HepG2 (cell line): ENCODE measurements at regions not wholly inside any gene's neighbourhood (a gene's known extent, or its start where the extent isn't known, plus 50 kb on each side); places are given as distances from the start of the nearest gene placed in this dataset.

Experiments used
- ATAC-seq: fragments of 200-7000 bp; cut with Tn5 transposase; 3 replicates; pipeline ENCODE4 v1.9.1; 2020; ENCODE audit warnings: mild to moderate bottlenecking, moderate library complexity
- BruUV-seq: library from RNA; stranded (reverse); fragments of 400-500 nt; replicated peaks from 2 replicates; lab custom pipeline; 2021; lab: Mats Ljungman, UMichigan
- CTCF ChIA-PET: fragments of 300-600 bp; formaldehyde crosslinking; extraction: SDS; loops from one replicate; lab custom pipeline; 2021; ENCODE audit warnings: low total read pairs, inconsistent platforms, low intra/inter-chr PET ratio; lab: Yijun Ruan, JAX
- POLR2A ChIA-PET: fragments of 350-600 bp; sonication (Branson Sonifier 250); formaldehyde crosslinking; loops from one replicate; lab custom pipeline; 2020; ENCODE audit warnings: antibody characterized with exemption, inconsistent platforms; lab: Yijun Ruan, JAX
- DNase-seq: peaks from one replicate; pipeline ENCODE4 v3.0.0-alpha.2; 2015; ENCODE audit warnings: low spot score
- FAIRE-seq: peaks from 3 replicates; lab custom pipeline; 2011; peaks lifted over from hg19 to GRCh38; lab: Jason Lieb, UNC
- H2AFZ ChIP-seq: one replicate; pipeline ENCODE4 v1.6.1; 2011; ENCODE audit warnings: low read length, inconsistent platforms
- H3K27ac ChIP-seq: fragments of 300-600 bp; 3 replicates; pipeline ENCODE4 v1.8.0; 2011; ENCODE audit warnings: mixed run types, mild to moderate bottlenecking, mixed read lengths, low read length, inconsistent platforms; ENCODE audit not compliant: insufficient read depth; ENCODE audit errors: extremely low read length
- H3K27me3 ChIP-seq, 2 experiments: fragments of 200-600 bp in 1 of 2; 2 replicates in 1 of 2; 3 replicates in 1 of 2; pipeline versions ENCODE4 v1.6.0 to v1.8.0; 2011; ENCODE audit warnings: low read length in 2 of 2, mild to moderate bottlenecking in 2 of 2, moderate library complexity in 2 of 2, inconsistent platforms in 1 of 2; ENCODE audit not compliant: insufficient read depth in 2 of 2, control insufficient read depth in 1 of 2
- H3K36me3 ChIP-seq, 2 experiments: fragments of 200-600 bp in 1 of 2; replicated peaks in 1 of 2; 2 replicates in 1 of 2; 3 replicates in 1 of 2; pipeline versions ENCODE4 v1.5.1 to v1.8.0; 2011; ENCODE audit warnings: low read length in 2 of 2, inconsistent platforms in 1 of 2; ENCODE audit not compliant: insufficient read depth in 2 of 2, control insufficient read depth in 1 of 2
- H3K4me1 ChIP-seq: 2 replicates; pipeline ENCODE4 v1.5.1; 2012; ENCODE audit warnings: low read length, inconsistent platforms; ENCODE audit not compliant: insufficient read depth
- H3K4me2 ChIP-seq: 2 replicates; pipeline ENCODE4 v1.6.0; 2011; ENCODE audit warnings: low read depth, low read length, inconsistent platforms
- H3K4me3 ChIP-seq, 3 experiments: fragments of 200-600 bp in 1 of 3; sonication (generic), shearing (Covaris generic) in 1 of 3; replicated peaks in 1 of 3; 2 replicates each; pipeline ENCODE4 v1.5.1; 2011 to 2016; ENCODE audit warnings: low read length in 3 of 3, inconsistent platforms in 2 of 3, low read depth in 2 of 3, mild to moderate bottlenecking in 2 of 3, control low read depth in 1 of 3, mixed read lengths in 1 of 3; ENCODE audit not compliant: insufficient read depth in 1 of 3
- H3K79me2 ChIP-seq: one replicate; pipeline ENCODE4 v1.6.1; 2011; ENCODE audit warnings: low read length, inconsistent platforms; ENCODE audit not compliant: insufficient read depth
- H3K9ac ChIP-seq: 2 replicates; pipeline ENCODE4 v1.6.0; 2011; ENCODE audit warnings: mild to moderate bottlenecking, low read depth, low read length, inconsistent platforms; ENCODE audit not compliant: insufficient read depth
- H3K9me3 ChIP-seq: 2 replicates; pipeline ENCODE4 v1.5.1; 2012; ENCODE audit warnings: mild to moderate bottlenecking, low read length
- H4K20me1 ChIP-seq: 2 replicates; pipeline ENCODE4 v1.6.0; 2011; ENCODE audit warnings: inconsistent platforms, mild to moderate bottlenecking, low read length, moderate library complexity; ENCODE audit not compliant: insufficient read depth
- FOXP1 ChIP-seq, 2 experiments: fragments of 450-650 bp in 1 of 2; IDR thresholded peaks; 2 replicates each; pipeline ENCODE4 v1.6.1; 2017 to 2018; ENCODE audit warnings: antibody characterized with exemption in 1 of 2
- GATAD1 ChIP-seq: IDR thresholded peaks from 2 replicates; pipeline ENCODE4 v1.6.1; 2016; ENCODE audit warnings: missing genetic modification reagents, missing compliant biosample characterization
- KDM4B ChIP-seq: sonication (generic); formaldehyde crosslinking; IDR thresholded peaks from 2 replicates; pipeline ENCODE4 v1.4.0; 2020; ENCODE audit warnings: missing genetic modification reagents
- PLRG1 ChIP-seq: fragments of 450-650 bp; conservative IDR thresholded peaks from 2 replicates; pipeline ENCODE4 v1.6.1; 2016
- SMYD3 ChIP-seq: sonication (generic); formaldehyde crosslinking; IDR thresholded peaks from 2 replicates; pipeline ENCODE4 v1.8.1; 2023; ENCODE audit warnings: mild to moderate bottlenecking, missing genetic modification reagents
- SSRP1 ChIP-seq: IDR thresholded peaks from 2 replicates; pipeline ENCODE4 v1.6.1; 2016; ENCODE audit warnings: control low read depth
- ZKSCAN5 ChIP-seq: sonication (generic); formaldehyde crosslinking; IDR thresholded peaks from 2 replicates; pipeline ENCODE4 v1.5.1; 2020; ENCODE audit warnings: mild to moderate bottlenecking, missing genetic modification reagents
- ZNF143 ChIP-seq: sonication (generic); formaldehyde crosslinking; IDR thresholded peaks from 2 replicates; pipeline ENCODE4 v1.4.0; 2020; ENCODE audit warnings: missing genetic modification reagents
- ZNF17 ChIP-seq: sonication (generic); formaldehyde crosslinking; IDR thresholded peaks from 2 replicates; pipeline ENCODE4 v1.5.0; 2020; ENCODE audit warnings: mild to moderate bottlenecking, missing genetic modification reagents
- ZNF296 ChIP-seq: sonication (generic); formaldehyde crosslinking; conservative IDR thresholded peaks from 2 replicates; pipeline ENCODE4 v1.5.0; 2020; ENCODE audit warnings: mild to moderate bottlenecking, missing genetic modification reagents
- ZNF331 ChIP-seq: sonication (generic); formaldehyde crosslinking; IDR thresholded peaks from 2 replicates; pipeline ENCODE4 v1.4.0; 2020; ENCODE audit warnings: missing genetic modification reagents
- ZNF350 ChIP-seq: sonication (generic); formaldehyde crosslinking; IDR thresholded peaks from 2 replicates; pipeline ENCODE4 v1.4.0; 2020; ENCODE audit warnings: mild to moderate bottlenecking, low read depth, missing genetic modification reagents, borderline replicate concordance
- ZNF550 ChIP-seq: sonication (generic); formaldehyde crosslinking; IDR thresholded peaks from 2 replicates; pipeline ENCODE4 v1.4.0; 2020; ENCODE audit warnings: mild to moderate bottlenecking, missing genetic modification reagents, borderline replicate concordance
- ZNF691 ChIP-seq: sonication (generic); formaldehyde crosslinking; IDR thresholded peaks from 2 replicates; pipeline ENCODE4 v1.4.0; 2020; ENCODE audit warnings: missing genetic modification reagents, low read depth, mild to moderate bottlenecking, borderline replicate concordance
- WGBS: methylation state at CpG from one replicate; pipeline ENCODE4 v1.1.6; 2017; ENCODE audit warnings: low lambda C conversion rate; 5-methylcytosine and 5-hydroxymethylcytosine counted together
- in situ Hi-C: cut with HindIII; loops from 2 replicates; pipeline ENCODE4 v1.10.0; 2017; ENCODE audit warnings: low pct_unique_long_range_greater_than_20kb; ENCODE audit not compliant: extremely low pct_ligation_motif_present
- intact Hi-C: fragments of 100-400 bp; cut with micrococcal nuclease; formaldehyde crosslinking; loops from one replicate; pipeline ENCODE4 v1.10.0; 2022; ENCODE audit not compliant: unreplicated experiment
- TF ChIP-seq, protein P1 (sequence below): sonication (generic); formaldehyde crosslinking; IDR thresholded peaks from 2 replicates; pipeline ENCODE4 v1.4.0; 2020; ENCODE audit warnings: missing genetic modification reagents, borderline replicate concordance

DNA sequence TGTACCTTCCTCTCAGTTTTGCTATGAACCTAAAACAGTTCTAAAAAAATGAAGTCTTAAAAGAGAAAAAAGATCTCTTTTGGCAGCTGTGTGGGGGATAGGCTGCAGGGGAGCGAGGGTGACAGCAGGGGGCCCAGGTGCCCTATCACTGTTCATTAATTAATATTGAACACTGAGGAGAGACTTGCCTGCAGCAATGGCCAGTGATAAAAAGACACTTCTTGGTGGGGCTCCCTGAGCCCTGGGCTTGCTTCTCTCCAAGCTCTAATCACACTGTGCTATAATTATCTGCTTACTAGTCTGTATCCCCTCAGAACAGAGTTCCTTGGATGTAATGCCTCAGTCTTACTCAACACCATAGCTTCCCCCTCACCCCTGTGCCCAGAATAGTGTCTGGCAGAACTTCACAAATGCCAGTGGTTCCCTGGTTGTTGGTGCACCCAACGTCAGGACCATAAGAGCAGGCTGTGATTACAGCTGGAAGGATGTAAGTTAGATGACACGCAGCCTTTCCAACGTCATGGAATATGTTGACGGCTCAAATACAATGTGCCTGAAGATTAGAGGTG, 52.0 kb upstream of the IRX6 start:
- ChIA-PET POLR2A (no interaction called here), CTCF (no interaction called here)
- DNase-seq, result no peak
- TF ChIP-seq, protein P1, sequence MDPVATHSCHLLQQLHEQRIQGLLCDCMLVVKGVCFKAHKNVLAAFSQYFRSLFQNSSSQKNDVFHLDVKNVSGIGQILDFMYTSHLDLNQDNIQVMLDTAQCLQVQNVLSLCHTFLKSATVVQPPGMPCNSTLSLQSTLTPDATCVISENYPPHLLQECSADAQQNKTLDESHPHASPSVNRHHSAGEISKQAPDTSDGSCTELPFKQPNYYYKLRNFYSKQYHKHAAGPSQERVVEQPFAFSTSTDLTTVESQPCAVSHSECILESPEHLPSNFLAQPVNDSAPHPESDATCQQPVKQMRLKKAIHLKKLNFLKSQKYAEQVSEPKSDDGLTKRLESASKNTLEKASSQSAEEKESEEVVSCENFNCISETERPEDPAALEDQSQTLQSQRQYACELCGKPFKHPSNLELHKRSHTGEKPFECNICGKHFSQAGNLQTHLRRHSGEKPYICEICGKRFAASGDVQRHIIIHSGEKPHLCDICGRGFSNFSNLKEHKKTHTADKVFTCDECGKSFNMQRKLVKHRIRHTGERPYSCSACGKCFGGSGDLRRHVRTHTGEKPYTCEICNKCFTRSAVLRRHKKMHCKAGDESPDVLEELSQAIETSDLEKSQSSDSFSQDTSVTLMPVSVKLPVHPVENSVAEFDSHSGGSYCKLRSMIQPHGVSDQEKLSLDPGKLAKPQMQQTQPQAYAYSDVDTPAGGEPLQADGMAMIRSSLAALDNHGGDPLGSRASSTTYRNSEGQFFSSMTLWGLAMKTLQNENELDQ, result no peak
- Histone ChIP-seq H3K27me3 (no peaks in the 10 kb centered on the region), H3K4me1 (no peaks in the 10 kb centered on the region), H3K4me2 (no peak overlapping the region), H3K4me3 (no peak overlapping the region), H3K9me3 (no peaks in the 10 kb centered on the region), H2AFZ (no peak overlapping the region), H3K27ac (no peak overlapping the region), H3K36me3 (no peaks in the 10 kb centered on the region), H4K20me1 (no peaks in the 10 kb centered on the region), H3K9ac (no peak overlapping the region), H3K79me2 (no peaks in the 10 kb centered on the region)
- WGBS, result 35% methylated on average over 5 of the region's 5 CpGs
- in situ Hi-C loops, result loop anchor here (25.0 kb wide), 1 partner anchor 1335 kb away; no protein-coding TSS in a partner anchor
- no peak for FAIRE-seq
- no TSS peak for BruUV-seq
- ATAC-seq, result no peak
- intact Hi-C loops, result no loop called here

DNA sequence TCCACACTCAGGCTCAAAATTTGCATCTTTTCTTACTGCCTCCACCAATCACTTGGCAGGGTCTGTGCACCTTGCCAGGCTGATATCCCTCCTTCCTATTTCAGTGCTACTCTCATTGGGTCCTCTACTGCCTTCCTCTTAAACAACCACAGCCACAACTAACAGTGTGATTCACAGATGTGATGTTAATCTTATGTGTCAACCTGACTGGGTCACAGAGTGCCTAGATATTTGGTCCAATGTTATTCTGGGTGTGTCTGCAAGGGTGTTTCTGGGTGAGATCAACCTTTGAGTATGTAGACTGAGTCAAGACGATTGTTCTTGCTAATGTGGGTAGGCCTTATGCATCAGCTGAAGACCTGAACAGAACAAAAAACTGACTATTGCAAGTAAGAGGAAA, 51.3 kb upstream of the IRX6 start:
- ChIA-PET POLR2A (no interaction called here), CTCF (no interaction called here)
- DNase-seq, result no peak
- Histone ChIP-seq H3K27ac (no peak overlapping the region), H2AFZ (no peak overlapping the region), H4K20me1 (no peaks in the 10 kb centered on the region), H3K4me3 (no peak overlapping the region), H3K4me2 (no peak overlapping the region), H3K4me1 (no peaks in the 10 kb centered on the region), H3K9me3 (no peaks in the 10 kb centered on the region), H3K36me3 (no peaks in the 10 kb centered on the region), H3K79me2 (no peaks in the 10 kb centered on the region), H3K9ac (no peak overlapping the region), H3K27me3 (no peaks in the 10 kb centered on the region)
- WGBS, result 6% methylated on average over 1 of the region's 1 CpG
- in situ Hi-C loops (loop anchor here (25.0 kb wide), 1 partner anchor 1335 kb away; no protein-coding TSS in a partner anchor), intact Hi-C loops (no loop called here)
- FAIRE-seq, result no peak
- BruUV-seq, result no TSS peak
- ATAC-seq, result no peak
- no peak for TF ChIP-seq ZNF350 (CRISPR knock-in tag)
- no peak for TF ChIP-seq ZNF691
- no peak for TF ChIP-seq ZNF17 (CRISPR knock-in tag)
- no peak for TF ChIP-seq KDM4B
- no peak for TF ChIP-seq FOXP1 (IDR thresholded peaks at IDR 0.05)
- no peak for TF ChIP-seq FOXP1 (CRISPR knock-in tag; IDR thresholded peaks at IDR 0.05)
- no peak for TF ChIP-seq ZNF296 (CRISPR knock-in tag)
- no peak for TF ChIP-seq ZNF550 (CRISPR knock-in tag)
- no peak for TF ChIP-seq ZKSCAN5 (CRISPR knock-in tag)
- TF ChIP-seq SSRP1 (CRISPR knock-in tag), result no peak
- no peak for TF ChIP-seq PLRG1
- TF ChIP-seq ZNF331 (CRISPR knock-in tag), result no peak
- no peak for TF ChIP-seq GATAD1 (CRISPR knock-in tag)
- TF ChIP-seq ZNF143 (CRISPR knock-in tag), result no peak
- no peak for TF ChIP-seq SMYD3 (CRISPR knock-in tag)
